ENCODE measurements at regions not wholly inside any gene's neighbourhood (a gene's known extent, or its start where the extent isn't known, plus 50 kb on each side); places are given as distances from the start of the nearest gene placed in this dataset.

- peaks cover 14% of the 10 kb centered on the region for H3K4me1 Mint-ChIP-seq (ENCODE audit: low read depth, unreplicated experiment)
- H3K9me3 Mint-ChIP-seq (ENCODE audit: low read depth, unreplicated experiment) = peaks cover 7% of the 10 kb centered on the region
- intact Hi-C loops (cut with micrococcal nuclease; ENCODE audit: unreplicated experiment) = no loop called here
- CTCF ChIA-PET = no interaction called here
- H3K27me3 Mint-ChIP-seq (ENCODE audit: unreplicated experiment) = peaks cover 51% of the 10 kb centered on the region
- H3K4me3 Mint-ChIP-seq (ENCODE audit: low read depth, unreplicated experiment) = no peak overlapping the region
- no peaks in the 10 kb centered on the region for H3K36me3 Mint-ChIP-seq (ENCODE audit: insufficient read depth, unreplicated experiment)
- BruUV-seq (replicated peaks) = no TSS peak
- no peak for TF ChIP-seq CTCF (IDR thresholded peaks at IDR 0.05; ENCODE audit: unreplicated experiment)
- H3K27ac Mint-ChIP-seq (ENCODE audit: unreplicated experiment) = no peak overlapping the region
- peak; percentile 59 for DNase-seq
These were observed 370.4 kb downstream of the TNS3 start for GRCh38 chr7:47211519-47211973.

- Mint-ChIP-seq H3K27ac (ENCODE audit: unreplicated experiment) (no peak overlapping the region), H3K36me3 (ENCODE audit: insufficient read depth, unreplicated experiment) (no peaks in the 10 kb centered on the region), H3K9me3 (ENCODE audit: low read depth, unreplicated experiment) (peaks cover 7% of the 10 kb centered on the region), H3K27me3 (ENCODE audit: unreplicated experiment) (peaks cover 51% of the 10 kb centered on the region), H3K4me3 (ENCODE audit: low read depth, unreplicated experiment) (no peak overlapping the region), H3K4me1 (ENCODE audit: low read depth, unreplicated experiment) (peaks cover 14% of the 10 kb centered on the region)
- DNase-seq = no peak
- intact Hi-C loops (cut with micrococcal nuclease; ENCODE audit: unreplicated experiment) = no loop called here
- no peak for TF ChIP-seq CTCF (IDR thresholded peaks at IDR 0.05; ENCODE audit: unreplicated experiment)
- BruUV-seq (replicated peaks) = no TSS peak
- CTCF ChIA-PET = no interaction called here
These were observed 371.5 kb downstream of the TNS3 start for GRCh38 chr7:47210281-47210854.

- Mint-ChIP-seq H3K27ac (ENCODE audit: unreplicated experiment) (no peak overlapping the region), H3K4me1 (ENCODE audit: low read depth, unreplicated experiment) (peaks cover 14% of the 10 kb centered on the region), H3K4me3 (ENCODE audit: low read depth, unreplicated experiment) (no peak overlapping the region), H3K27me3 (ENCODE audit: unreplicated experiment) (peaks cover 65% of the 10 kb centered on the region), H3K9me3 (ENCODE audit: low read depth, unreplicated experiment) (peaks cover 7% of the 10 kb centered on the region), H3K36me3 (ENCODE audit: insufficient read depth, unreplicated experiment) (no peaks in the 10 kb centered on the region)
- CTCF ChIA-PET = no interaction called here
- TF ChIP-seq CTCF (IDR thresholded peaks at IDR 0.05; ENCODE audit: unreplicated experiment) = no peak
- no peak for DNase-seq
- intact Hi-C loops (cut with micrococcal nuclease; ENCODE audit: unreplicated experiment) = no loop called here
- BruUV-seq (replicated peaks) = no TSS peak
These were observed 374.0 kb downstream of the TNS3 start for GRCh38 chr7:47207956-47208355.

- H3K27me3 Mint-ChIP-seq (ENCODE audit: unreplicated experiment) = peaks cover 64% of the 10 kb centered on the region
- no peak overlapping the region for H3K4me3 Mint-ChIP-seq (ENCODE audit: low read depth, unreplicated experiment)
- intact Hi-C loops (cut with micrococcal nuclease; ENCODE audit: unreplicated experiment) = no loop called here
- CTCF ChIA-PET = no interaction called here
- no peak overlapping the region for H3K27ac Mint-ChIP-seq (ENCODE audit: unreplicated experiment)
- no peak for TF ChIP-seq CTCF (IDR thresholded peaks at IDR 0.05; ENCODE audit: unreplicated experiment)
- no peaks in the 10 kb centered on the region for H3K36me3 Mint-ChIP-seq (ENCODE audit: insufficient read depth, unreplicated experiment)
- DNase-seq = no peak
- BruUV-seq (replicated peaks) = no TSS peak
- no peaks in the 10 kb centered on the region for H3K4me1 Mint-ChIP-seq (ENCODE audit: low read depth, unreplicated experiment)
- peaks cover 3% of the 10 kb centered on the region for H3K9me3 Mint-ChIP-seq (ENCODE audit: low read depth, unreplicated experiment)
These were observed 377.2 kb downstream of the TNS3 start for GRCh38 chr7:47204709-47205108.

Measured in Calu3 (cell line).